ENCODE measurements at regions not wholly inside any gene's neighbourhood (a gene's known extent, or its start where the extent isn't known, plus 50 kb on each side); places are given as distances from the start of the nearest gene placed in this dataset.

- TF ChIP-seq POLR2AphosphoS5 (IDR thresholded peaks at IDR 0.05; ENCODE audit: low read depth) (no peak), EZH2 (IDR thresholded peaks at IDR 0.05; ENCODE audit: low read depth, unreplicated experiment) (no peak), REST (IDR thresholded peaks at IDR 0.05; ENCODE audit: unreplicated experiment) (no peak), ETS1 (IDR thresholded peaks at IDR 0.05) (no peak), NANOG (IDR thresholded peaks at IDR 0.05; ENCODE audit: borderline replicate concordance) (no peak), CTCF (conservative IDR thresholded peaks at IDR 0.05; ENCODE audit: low read depth in 2 of 2) (no peak)
Observed at GRCh38 chr18:62634979-62635630, 80.2 kb upstream of the PHLPP1 start (continued).

GRCh38 chr18:62637403-62637802 lies 77.9 kb upstream of the PHLPP1 start:
- Mint-ChIP-seq H3K4me1 (peaks cover 9% of the 10 kb centered on the region; the same call in 2 of the 3 replicates), H3K36me3 (ENCODE audit: low read depth) (no peaks in the 10 kb centered on the region), H3K27me3 (ENCODE audit: insufficient read depth, low read depth, poor library complexity) (no peaks in the 10 kb centered on the region), H3K27ac (no peak overlapping the region), H3K4me3 (no peak overlapping the region), H3K9me3 (no peaks in the 10 kb centered on the region; the same call in 2 of the 3 replicates)
- no peak for ATAC-seq
- Histone ChIP-seq H3K27me3 (ENCODE audit: insufficient read depth) (no peaks in the 10 kb centered on the region), H3K4me3 (no peak overlapping the region), H3F3A (replicated peaks; ENCODE audit: low read depth) (no peaks in the 10 kb centered on the region), H3K79me2 (replicated peaks; ENCODE audit: insufficient read depth) (no peaks in the 10 kb centered on the region), H3K27ac (ENCODE audit: low read depth) (no peak overlapping the region), H3K36me3 (ENCODE audit: insufficient read depth) (no peaks in the 10 kb centered on the region), H3K9me2 (ENCODE audit: insufficient read depth) (no peaks in the 10 kb centered on the region), H3K4me2 (no peak overlapping the region), H4K20me1 (replicated peaks; ENCODE audit: insufficient read depth) (no peaks in the 10 kb centered on the region), H2AFZ (no peak overlapping the region), H3K4me1 (ENCODE audit: insufficient read depth) (peaks cover 8% of the 10 kb centered on the region; the same call in 1 of the 2 replicates)
- no peak for DNase-seq (ENCODE audit: low spot score)
- TF ChIP-seq REST (IDR thresholded peaks at IDR 0.05; ENCODE audit: unreplicated experiment) (no peak), ZNF462 (CRISPR knock-in tag; IDR thresholded peaks at IDR 0.05) (no peak), POLR2AphosphoS5 (IDR thresholded peaks at IDR 0.05; ENCODE audit: low read depth) (no peak)

Data from GM23338 (cell line).